ENCODE measurements at regions not wholly inside any gene's neighbourhood (a gene's known extent, or its start where the extent isn't known, plus 50 kb on each side); places are given as distances from the start of the nearest gene placed in this dataset.
A peak's percentile ranks its signal among the peaks of the same experiment; 100 is the strongest.

DNA sequence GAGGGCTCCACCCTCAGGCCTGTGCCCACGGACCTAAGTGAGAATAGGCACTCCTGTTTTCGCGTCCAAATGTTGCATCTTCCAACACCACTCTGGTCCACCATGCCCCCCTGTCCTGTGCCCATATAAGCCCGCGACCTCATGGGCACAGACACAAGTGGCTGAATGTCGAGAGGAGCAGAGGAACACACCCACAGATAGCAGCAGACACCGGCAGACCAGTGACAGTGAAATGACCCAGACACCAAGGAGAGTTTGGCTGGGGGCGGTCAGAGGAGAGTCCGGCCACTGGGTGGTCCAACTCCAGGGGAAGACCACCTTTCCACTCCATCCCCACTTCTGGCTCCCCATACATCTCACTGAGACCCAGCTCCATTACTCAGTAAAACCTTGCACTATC is 161.4 kb upstream of the DAB2 start:
- no peaks in the 10 kb centered on the region for H3K27me3 ChIP-seq (ENCODE audit: low read depth)
- in situ Hi-C loops (cut with MboI; ENCODE audit: low sequenced_read_pairs) = loop anchor here (25.0 kb wide), 1 partner anchor 1101 kb away; the partner anchor contains the start of gene PTGER4
- no peak for DNase-seq (ENCODE audit: low spot score in 2 of 2)
- H3K36me3 ChIP-seq (replicated peaks) = no peaks in the 10 kb centered on the region
- no peaks in the 10 kb centered on the region for H3K9me3 ChIP-seq
- H3K4me3 ChIP-seq = no peak overlapping the region
- H3K4me1 ChIP-seq = no peaks in the 10 kb centered on the region

- H3K27me3 ChIP-seq (ENCODE audit: low read depth) = no peaks in the 10 kb centered on the region
- in situ Hi-C loops (cut with MboI; ENCODE audit: low sequenced_read_pairs) = loop anchor here (25.0 kb wide), 1 partner anchor 1102 kb away; the partner anchor contains the start of gene PTGER4
- DNase-seq (ENCODE audit: low spot score in 2 of 2) = no peak
Measured at GRCh38 chr5:39584927-39585326, 160.1 kb upstream of the DAB2 start.

GRCh38 chr5:39580702-39581453 is 156.1 kb upstream of the DAB2 start:
- no peak overlapping the region for H3K4me3 ChIP-seq
- no peak for DNase-seq (ENCODE audit: low spot score in 2 of 2)
- in situ Hi-C loops (cut with MboI; ENCODE audit: low sequenced_read_pairs) = loop anchor here (25.0 kb wide), 1 partner anchor 1106 kb away; the partner anchor contains the start of gene PTGER4

More at GRCh38 chr5:39584927-39585326, 160.1 kb upstream of the DAB2 start:
- Histone ChIP-seq H3K9me3 (no peaks in the 10 kb centered on the region), H3K36me3 (replicated peaks) (no peaks in the 10 kb centered on the region), H3K4me3 (no peak overlapping the region), H3K4me1 (no peaks in the 10 kb centered on the region)

DNA sequence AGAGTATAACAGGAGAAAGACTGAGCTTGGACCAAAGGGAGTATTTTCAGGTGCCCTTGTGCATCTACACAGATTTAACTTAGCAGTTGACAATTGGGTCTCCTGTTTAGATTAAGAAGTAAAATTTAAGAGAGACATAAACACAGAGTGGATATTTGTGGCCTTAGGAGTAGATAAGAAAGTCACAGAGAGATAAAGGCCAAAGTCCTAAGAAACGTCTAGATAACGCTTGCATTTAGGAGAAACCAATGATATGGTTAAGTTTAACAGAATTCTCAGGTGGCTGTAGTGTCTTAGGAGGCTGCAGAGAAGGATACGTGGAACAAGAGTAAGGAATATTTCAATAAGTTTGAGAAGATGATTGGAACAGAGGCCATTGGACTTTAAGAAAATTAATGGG is 155.0 kb upstream of the DAB2 start:
- no peaks in the 10 kb centered on the region for H3K9me3 ChIP-seq
- DNase-seq (ENCODE audit: low spot score in 2 of 2) = no peak
- no peaks in the 10 kb centered on the region for H3K36me3 ChIP-seq (replicated peaks)
- no peak overlapping the region for H3K4me3 ChIP-seq
- in situ Hi-C loops (cut with MboI; ENCODE audit: low sequenced_read_pairs) = loop anchor here (25.0 kb wide), 1 partner anchor 1108 kb away; the partner anchor contains the start of gene PTGER4
- H3K4me1 ChIP-seq = no peaks in the 10 kb centered on the region
- no peaks in the 10 kb centered on the region for H3K27me3 ChIP-seq (ENCODE audit: low read depth)

More at GRCh38 chr5:39580702-39581453, 156.1 kb upstream of the DAB2 start:
- Histone ChIP-seq H3K36me3 (replicated peaks) (no peaks in the 10 kb centered on the region), H3K27me3 (ENCODE audit: low read depth) (no peaks in the 10 kb centered on the region), H3K4me1 (no peaks in the 10 kb centered on the region), H3K9me3 (no peaks in the 10 kb centered on the region)

- in situ Hi-C loops (cut with MboI; ENCODE audit: low sequenced_read_pairs) = loop anchor here (25.0 kb wide), 1 partner anchor 1108 kb away; the partner anchor contains the start of gene PTGER4
Measured at GRCh38 chr5:39578887-39579497, 154.2 kb upstream of the DAB2 start.

DNA sequence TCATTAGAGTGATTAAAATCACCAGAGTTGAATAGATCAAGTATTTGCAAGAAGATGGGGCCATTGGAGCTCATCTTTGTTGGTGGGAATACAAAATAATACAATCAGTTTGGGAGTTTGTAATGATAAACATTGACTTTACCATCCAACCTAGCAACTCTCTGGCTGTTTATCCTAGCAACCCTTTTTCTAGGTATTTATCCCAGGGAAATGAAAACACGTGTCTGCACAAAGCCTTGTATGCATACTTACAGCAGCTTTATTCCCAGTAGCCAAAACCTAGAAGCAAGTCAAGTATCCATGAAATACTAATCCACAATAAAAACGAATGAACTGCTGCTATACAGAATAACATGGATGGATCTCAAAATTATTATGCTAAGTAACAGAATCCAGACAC is 152.7 kb upstream of the DAB2 start:
- no peak for DNase-seq (ENCODE audit: low spot score in 2 of 2)
- H3K27me3 ChIP-seq (ENCODE audit: low read depth) = peaks cover 5% of the 10 kb centered on the region; the same call in 1 of the 2 replicates
- H3K9me3 ChIP-seq = no peaks in the 10 kb centered on the region
- in situ Hi-C loops (cut with MboI; ENCODE audit: low sequenced_read_pairs) = loop anchor here (25.0 kb wide), 1 partner anchor 1110 kb away; the partner anchor contains the start of gene PTGER4
- H3K4me1 ChIP-seq = no peaks in the 10 kb centered on the region
- H3K36me3 ChIP-seq (replicated peaks) = no peaks in the 10 kb centered on the region
- H3K4me3 ChIP-seq = no peak overlapping the region

More at GRCh38 chr5:39578887-39579497, 154.2 kb upstream of the DAB2 start:
- H3K4me3 ChIP-seq = no peak overlapping the region
- no peaks in the 10 kb centered on the region for H3K36me3 ChIP-seq (replicated peaks)
- DNase-seq (ENCODE audit: low spot score in 2 of 2) = peak in 1 of 2 experiments; percentile 17
- H3K9me3 ChIP-seq = no peaks in the 10 kb centered on the region
- H3K27me3 ChIP-seq (ENCODE audit: low read depth) = no peaks in the 10 kb centered on the region; the same call in 1 of the 2 replicates
- H3K4me1 ChIP-seq = no peaks in the 10 kb centered on the region

GRCh38 chr5:39570403-39571027 is 145.7 kb upstream of the DAB2 start:
- Histone ChIP-seq H3K27me3 (ENCODE audit: low read depth) (peaks cover 15% of the 10 kb centered on the region), H3K4me1 (no peaks in the 10 kb centered on the region), H3K36me3 (replicated peaks) (no peaks in the 10 kb centered on the region), H3K9me3 (no peaks in the 10 kb centered on the region), H3K4me3 (no peak overlapping the region)
- DNase-seq (ENCODE audit: low spot score in 2 of 2) = peak in 1 of 2 experiments; percentile 44
- in situ Hi-C loops (cut with MboI; ENCODE audit: low sequenced_read_pairs) = loop anchor here (25.0 kb wide), 1 partner anchor 358 kb away; the partner anchor contains the start of gene FYB1

DNA sequence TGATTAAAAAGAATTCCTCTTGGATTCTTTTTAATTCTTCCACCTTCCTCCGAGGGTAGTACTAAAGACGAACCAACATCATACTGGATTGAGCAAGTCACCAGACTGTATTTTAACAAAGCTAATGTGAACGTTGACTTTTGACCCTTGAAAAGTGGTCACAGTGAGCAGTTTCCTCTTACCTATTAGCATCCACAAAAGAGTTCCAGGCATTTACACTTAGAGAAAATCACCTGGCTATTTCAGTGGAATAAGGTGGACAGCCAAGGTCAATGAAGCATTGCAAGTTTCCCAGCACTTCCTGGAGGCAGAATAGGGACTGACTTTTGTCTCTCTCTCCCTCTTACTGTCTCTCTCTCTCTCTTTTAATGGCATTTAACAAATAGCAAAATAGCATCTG is 145.1 kb upstream of the DAB2 start:
- in situ Hi-C loops (cut with MboI; ENCODE audit: low sequenced_read_pairs) = loop anchor here (25.0 kb wide), 1 partner anchor 358 kb away; the partner anchor contains the start of gene FYB1
- H3K36me3 ChIP-seq (replicated peaks) = no peaks in the 10 kb centered on the region
- H3K9me3 ChIP-seq = no peaks in the 10 kb centered on the region
- no peak for DNase-seq (ENCODE audit: low spot score in 2 of 2)
- no peaks in the 10 kb centered on the region for H3K4me1 ChIP-seq
- no peak overlapping the region for H3K4me3 ChIP-seq
- H3K27me3 ChIP-seq (ENCODE audit: low read depth) = peaks cover 15% of the 10 kb centered on the region

GRCh38 chr5:39566891-39567290 is 142.1 kb upstream of the DAB2 start:
- Histone ChIP-seq H3K36me3 (replicated peaks) (no peaks in the 10 kb centered on the region), H3K4me1 (no peaks in the 10 kb centered on the region), H3K27me3 (ENCODE audit: low read depth) (peaks cover 6% of the 10 kb centered on the region), H3K4me3 (no peak overlapping the region), H3K9me3 (no peaks in the 10 kb centered on the region)
- no peak for DNase-seq (ENCODE audit: low spot score in 2 of 2)
- in situ Hi-C loops (cut with MboI; ENCODE audit: low sequenced_read_pairs) = loop anchor here (25.0 kb wide), 1 partner anchor 355 kb away; the partner anchor contains the start of gene FYB1

DNA sequence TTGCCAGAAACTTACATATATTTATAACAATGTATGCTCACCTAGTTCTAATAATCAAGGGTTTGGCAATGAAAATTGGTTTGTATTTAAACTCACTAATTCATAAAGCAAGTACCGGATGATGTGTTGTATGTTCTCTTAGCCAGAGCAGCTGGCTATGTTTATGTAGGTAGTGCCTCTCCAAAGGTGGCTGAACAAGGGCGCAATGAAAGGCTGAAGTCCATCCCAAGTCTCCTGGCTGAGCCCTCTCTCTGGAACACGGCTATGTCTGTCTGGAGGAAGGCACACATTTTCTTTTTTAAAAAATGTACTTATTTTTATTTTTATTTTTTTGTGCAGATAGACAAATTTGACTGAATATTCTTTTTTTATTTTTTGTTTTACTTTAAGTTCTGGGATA is 141.2 kb upstream of the DAB2 start:
- in situ Hi-C loops (cut with MboI; ENCODE audit: low sequenced_read_pairs) = loop anchor here (25.0 kb wide), 1 partner anchor 354 kb away; the partner anchor contains the start of gene FYB1
- Histone ChIP-seq H3K27me3 (ENCODE audit: low read depth) (peaks cover 2% of the 10 kb centered on the region; the same call in 1 of the 2 replicates), H3K9me3 (no peaks in the 10 kb centered on the region)

DNA sequence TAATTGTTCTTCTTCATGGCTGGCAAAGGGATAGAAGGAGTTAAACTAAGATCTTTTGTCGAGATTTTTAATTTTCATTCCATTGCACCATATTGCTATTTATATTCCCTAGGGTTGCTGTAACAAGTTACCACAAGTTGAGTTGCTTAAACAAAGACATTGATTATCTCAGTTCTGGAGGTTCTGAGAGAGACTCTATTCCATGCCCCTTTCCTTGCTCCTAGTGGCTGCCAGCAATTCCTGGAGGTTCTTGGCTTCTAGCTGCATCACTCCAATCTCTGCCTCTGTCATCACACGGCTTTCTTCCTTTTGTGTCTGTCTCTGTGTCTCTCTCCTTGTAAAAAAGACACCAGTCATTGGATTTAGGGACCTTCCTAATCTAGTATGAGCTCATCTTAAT is 136.6 kb upstream of the DAB2 start:
- DNase-seq (ENCODE audit: low spot score in 2 of 2) = no peak
- H3K36me3 ChIP-seq (replicated peaks) = no peaks in the 10 kb centered on the region
- no peaks in the 10 kb centered on the region for H3K9me3 ChIP-seq
- no peak overlapping the region for H3K4me3 ChIP-seq
- in situ Hi-C loops (cut with MboI; ENCODE audit: low sequenced_read_pairs) = loop anchor here (25.0 kb wide), 1 partner anchor 349 kb away; the partner anchor contains the start of gene FYB1
- peaks cover 2% of the 10 kb centered on the region; the same call in 1 of the 2 replicates for H3K27me3 ChIP-seq (ENCODE audit: low read depth)
- no peaks in the 10 kb centered on the region for H3K4me1 ChIP-seq

More for the DNA sequence above, 141.2 kb upstream of the DAB2 start:
- Histone ChIP-seq H3K4me1 (no peaks in the 10 kb centered on the region), H3K4me3 (no peak overlapping the region), H3K36me3 (replicated peaks) (no peaks in the 10 kb centered on the region)
- DNase-seq (ENCODE audit: low spot score in 2 of 2) = no peak

- no peaks in the 10 kb centered on the region for H3K9me3 ChIP-seq
- in situ Hi-C loops (cut with MboI; ENCODE audit: low sequenced_read_pairs) = loop anchor here (25.0 kb wide), 1 partner anchor 348 kb away; the partner anchor contains the start of gene FYB1
- no peaks in the 10 kb centered on the region for H3K36me3 ChIP-seq (replicated peaks)
- peaks cover 2% of the 10 kb centered on the region; the same call in 1 of the 2 replicates for H3K27me3 ChIP-seq (ENCODE audit: low read depth)
- no peak overlapping the region for H3K4me3 ChIP-seq
- DNase-seq (ENCODE audit: low spot score in 2 of 2) = no peak
- H3K4me1 ChIP-seq = no peaks in the 10 kb centered on the region
Measured at GRCh38 chr5:39560726-39561125, 135.9 kb upstream of the DAB2 start.

DNA sequence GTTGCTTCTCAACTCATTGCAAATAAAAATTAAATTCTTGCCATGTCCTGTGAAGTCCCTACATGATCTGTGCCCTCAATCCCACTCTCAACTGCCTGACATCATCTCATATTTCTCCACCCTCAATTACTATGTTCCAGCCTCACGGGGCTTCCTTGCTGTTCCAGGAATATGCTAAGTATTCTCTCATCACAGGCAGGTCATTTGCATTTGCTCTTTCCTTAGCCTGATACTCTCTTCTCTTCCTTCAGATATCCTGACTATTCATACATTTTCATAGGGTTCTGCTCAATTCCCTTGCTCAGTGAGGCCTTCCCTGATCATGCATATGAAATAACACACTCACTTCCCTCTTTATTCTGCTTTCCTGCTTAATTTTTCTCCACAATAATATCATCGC is 135.1 kb upstream of the DAB2 start:
- no peak overlapping the region for H3K4me3 ChIP-seq
- in situ Hi-C loops (cut with MboI; ENCODE audit: low sequenced_read_pairs) = loop anchor here (10.0 to 25.0 kb wide), 2 partner anchors 175 to 348 kb away; partner anchors contain the start of gene FYB1

More for the DNA sequence above, 135.1 kb upstream of the DAB2 start:
- H3K36me3 ChIP-seq (replicated peaks) = no peaks in the 10 kb centered on the region
- no peaks in the 10 kb centered on the region for H3K4me1 ChIP-seq
- peaks cover 2% of the 10 kb centered on the region; the same call in 1 of the 2 replicates for H3K27me3 ChIP-seq (ENCODE audit: low read depth)
- DNase-seq (ENCODE audit: low spot score in 2 of 2) = no peak
- H3K9me3 ChIP-seq = no peaks in the 10 kb centered on the region

All from HAP-1 (cell line).